ENCODE measurements at regions not wholly inside any gene's neighbourhood (a gene's known extent, or its start where the extent isn't known, plus 50 kb on each side); places are given as distances from the start of the nearest gene placed in this dataset.

- TF ChIP-seq, protein P1, sequence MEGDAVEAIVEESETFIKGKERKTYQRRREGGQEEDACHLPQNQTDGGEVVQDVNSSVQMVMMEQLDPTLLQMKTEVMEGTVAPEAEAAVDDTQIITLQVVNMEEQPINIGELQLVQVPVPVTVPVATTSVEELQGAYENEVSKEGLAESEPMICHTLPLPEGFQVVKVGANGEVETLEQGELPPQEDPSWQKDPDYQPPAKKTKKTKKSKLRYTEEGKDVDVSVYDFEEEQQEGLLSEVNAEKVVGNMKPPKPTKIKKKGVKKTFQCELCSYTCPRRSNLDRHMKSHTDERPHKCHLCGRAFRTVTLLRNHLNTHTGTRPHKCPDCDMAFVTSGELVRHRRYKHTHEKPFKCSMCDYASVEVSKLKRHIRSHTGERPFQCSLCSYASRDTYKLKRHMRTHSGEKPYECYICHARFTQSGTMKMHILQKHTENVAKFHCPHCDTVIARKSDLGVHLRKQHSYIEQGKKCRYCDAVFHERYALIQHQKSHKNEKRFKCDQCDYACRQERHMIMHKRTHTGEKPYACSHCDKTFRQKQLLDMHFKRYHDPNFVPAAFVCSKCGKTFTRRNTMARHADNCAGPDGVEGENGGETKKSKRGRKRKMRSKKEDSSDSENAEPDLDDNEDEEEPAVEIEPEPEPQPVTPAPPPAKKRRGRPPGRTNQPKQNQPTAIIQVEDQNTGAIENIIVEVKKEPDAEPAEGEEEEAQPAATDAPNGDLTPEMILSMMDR (conservative IDR thresholded peaks at IDR 0.05; ENCODE audit: low read length) = no peak
- TF ChIP-seq EZH2phosphoT487 (IDR thresholded peaks at IDR 0.05; ENCODE audit: borderline replicate concordance) = no peak
Measured at GRCh38 chr11:34721646-34722045, 100.8 kb downstream of the EHF start.
